SK-N-MC (cell line): ENCODE measurements at regions not wholly inside any gene's neighbourhood (a gene's known extent, or its start where the extent isn't known, plus 50 kb on each side); places are given as distances from the start of the nearest gene placed in this dataset.

Source experiments
- EZH2 ChIP-seq: fragments of 200-600 bp; sonication (generic); IDR thresholded peaks from one replicate; pipeline ENCODE4 v1.6.1; 2017; ENCODE audit warnings: antibody characterized with exemption
- POLR2AphosphoS5 ChIP-seq: IDR thresholded peaks from 2 replicates; pipeline ENCODE4 v1.6.1; 2012; ENCODE audit warnings: mild to moderate bottlenecking, low read depth, low read length, borderline replicate concordance

DNA sequence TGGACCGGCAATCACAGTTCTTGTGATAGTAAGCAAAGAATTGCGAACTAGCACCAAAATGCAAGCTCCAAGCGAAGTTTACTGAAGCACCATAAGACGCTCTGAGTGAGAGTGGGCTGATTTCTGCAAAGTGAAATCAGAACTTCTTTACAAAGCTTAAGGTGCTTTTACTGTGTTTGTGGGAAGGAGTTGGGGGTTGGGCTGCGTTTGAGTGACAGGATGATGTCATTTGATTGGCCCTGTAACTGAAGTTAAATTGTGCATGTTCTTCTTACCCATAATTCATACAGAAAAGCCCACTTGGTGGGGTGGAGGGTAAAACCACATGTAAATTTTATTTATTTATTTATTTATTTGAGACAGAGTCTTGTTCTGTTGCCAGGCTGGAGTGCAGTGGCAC lies 970.6 kb upstream of the CDH18 start:
- TF ChIP-seq POLR2AphosphoS5 (no peak), EZH2 (no peak)
